H9 (cell line): ENCODE measurements at regions not wholly inside any gene's neighbourhood (a gene's known extent, or its start where the extent isn't known, plus 50 kb on each side); places are given as distances from the start of the nearest gene placed in this dataset.

Source experiments
- DNase-seq: peaks from one replicate; pipeline ENCODE4 v3.0.0-alpha.2; 2017
- H2AFZ ChIP-seq: one replicate; pipeline ENCODE4 v1.6.1; 2013; ENCODE audit warnings: mild to moderate bottlenecking, low read length, control low read depth, moderate library complexity
- H2AK5ac ChIP-seq: 2 replicates; pipeline ENCODE4 v1.6.1; 2013; ENCODE audit warnings: low read length, control low read depth, mixed read lengths; ENCODE audit not compliant: insufficient read length
- H2BK120ac ChIP-seq: one replicate; pipeline ENCODE4 v1.6.1; 2013; ENCODE audit warnings: low read depth, mild to moderate bottlenecking, low read length, control low read depth, inconsistent platforms; ENCODE audit not compliant: poor library complexity, severe bottlenecking
- H2BK12ac ChIP-seq: 2 replicates; pipeline ENCODE4 v1.6.1; 2013; ENCODE audit warnings: low read length, control low read depth, mixed read lengths, low read depth; ENCODE audit not compliant: insufficient read length
- H2BK15ac ChIP-seq: 2 replicates; pipeline ENCODE4 v1.6.1; 2013; ENCODE audit warnings: low read depth, low read length, control low read depth
- H2BK20ac ChIP-seq: one replicate; pipeline ENCODE4 v1.6.1; 2013; ENCODE audit warnings: low read depth, mild to moderate bottlenecking, low read length, control low read depth, inconsistent platforms; ENCODE audit not compliant: poor library complexity, severe bottlenecking
- H2BK5ac ChIP-seq: 2 replicates; pipeline ENCODE4 v1.6.1; 2013; ENCODE audit warnings: low read length, control low read depth, mixed read lengths; ENCODE audit not compliant: insufficient read length
- H3K14ac ChIP-seq: 2 replicates; pipeline ENCODE4 v1.6.1; 2013; ENCODE audit warnings: low read length, control low read depth; ENCODE audit not compliant: insufficient read depth
- H3K18ac ChIP-seq: 2 replicates; pipeline ENCODE4 v1.6.1; 2013; ENCODE audit warnings: low read depth, mild to moderate bottlenecking, mixed read lengths, low read length, control low read depth; ENCODE audit not compliant: insufficient read length
- H3K23ac ChIP-seq: 2 replicates; pipeline ENCODE4 v1.6.1; 2013; ENCODE audit warnings: low read length, control low read depth, mixed read lengths, low read depth; ENCODE audit not compliant: insufficient read length
- H3K23me2 ChIP-seq: 2 replicates; pipeline ENCODE4 v1.6.1; 2013; ENCODE audit warnings: low read depth, mild to moderate bottlenecking, mixed read lengths, low read length, control low read depth; ENCODE audit not compliant: insufficient read length, poor library complexity, severe bottlenecking
- H3K27ac ChIP-seq: 2 replicates; pipeline ENCODE4 v1.5.1; 2013; ENCODE audit warnings: low read length, control low read depth, mixed read lengths, low read depth; ENCODE audit not compliant: insufficient read length
- H3K27me3 ChIP-seq: 2 replicates; pipeline ENCODE4 v1.6.1; 2013; ENCODE audit warnings: low read length, control low read depth, inconsistent platforms; ENCODE audit not compliant: insufficient read depth
- H3K4ac ChIP-seq: 2 replicates; pipeline ENCODE4 v1.6.1; 2013; ENCODE audit warnings: low read depth, mild to moderate bottlenecking, control low read depth, inconsistent platforms, low read length, moderate library complexity
- H3K4me1 ChIP-seq: 2 replicates; pipeline ENCODE4 v1.6.1; 2013; ENCODE audit warnings: low read length, control low read depth, inconsistent platforms; ENCODE audit not compliant: insufficient read depth
- H3K4me2 ChIP-seq: 2 replicates; pipeline ENCODE4 v1.6.1; 2013; ENCODE audit warnings: low read length, control low read depth, mixed read lengths; ENCODE audit not compliant: insufficient read length, insufficient read depth
- H3K56ac ChIP-seq: 2 replicates; pipeline ENCODE4 v1.6.1; 2013; ENCODE audit warnings: low read depth, mild to moderate bottlenecking, mixed read lengths, low read length, control low read depth; ENCODE audit not compliant: insufficient read length
- H3K79me1 ChIP-seq: 2 replicates; pipeline ENCODE4 v1.6.1; 2013; ENCODE audit warnings: low read depth, mild to moderate bottlenecking, moderate library complexity, low read length, control low read depth, inconsistent platforms; ENCODE audit not compliant: insufficient read depth, poor library complexity, severe bottlenecking
- H3K79me2 ChIP-seq: 2 replicates; pipeline ENCODE4 v1.6.1; 2013; ENCODE audit warnings: low read length, control low read depth, inconsistent platforms; ENCODE audit not compliant: insufficient read depth
- H3K9ac ChIP-seq: 2 replicates; pipeline ENCODE4 v1.6.1; 2013; ENCODE audit warnings: low read length, control low read depth, mixed read lengths; ENCODE audit not compliant: insufficient read length; ENCODE audit errors: extremely low read depth
- H3K9me3 ChIP-seq: one replicate; pipeline ENCODE4 v1.6.1; 2013; ENCODE audit warnings: low read depth, low read length, inconsistent platforms; ENCODE audit not compliant: control insufficient read depth
- H3T11ph ChIP-seq: one replicate; pipeline ENCODE4 v1.6.1; 2013; ENCODE audit warnings: mild to moderate bottlenecking, low read length, control low read depth, inconsistent platforms
- H4K20me1 ChIP-seq: one replicate; pipeline ENCODE4 v1.6.1; 2013; ENCODE audit not compliant: control insufficient read depth, insufficient read length, insufficient read depth
- H4K5ac ChIP-seq: 2 replicates; pipeline ENCODE4 v1.6.1; 2013; ENCODE audit warnings: low read depth, mild to moderate bottlenecking, mixed read lengths, low read length, control low read depth; ENCODE audit not compliant: insufficient read length
- H4K8ac ChIP-seq: replicated peaks from 2 replicates; pipeline ENCODE4 v1.6.1; 2013; ENCODE audit warnings: low read length, control low read depth, mixed read lengths, low read depth; ENCODE audit not compliant: insufficient read length
- H4K91ac ChIP-seq: 2 replicates; pipeline ENCODE4 v1.6.1; 2013; ENCODE audit warnings: low read depth, mild to moderate bottlenecking, moderate library complexity, mixed read lengths, low read length, control low read depth; ENCODE audit not compliant: insufficient read length
- H3K27ac Mint-ChIP-seq, 3 experiments: 2 replicates in 2 of 3; 3 replicates in 1 of 3; pipeline ENCODE4 v1.8.0; 2020 to 2021; ENCODE audit warnings: mixed read lengths in 3 of 3, mild to moderate bottlenecking in 1 of 3, moderate library complexity in 1 of 3
- H3K27me3 Mint-ChIP-seq: 2 replicates; pipeline ENCODE4 v1.8.0; 2021; ENCODE audit warnings: low read depth, mild to moderate bottlenecking, moderate library complexity, mixed read lengths
- H3K36me3 Mint-ChIP-seq, 3 experiments: 2 replicates in 2 of 3; 3 replicates in 1 of 3; pipeline ENCODE4 v1.8.0; 2020 to 2021; ENCODE audit warnings: low read depth in 3 of 3, mixed read lengths in 3 of 3; ENCODE audit not compliant: insufficient read depth in 1 of 3
- H3K4me1 Mint-ChIP-seq, 2 experiments: 2 replicates each; pipeline ENCODE4 v1.8.0; 2020; ENCODE audit warnings: mixed read lengths in 2 of 2
- H3K4me3 Mint-ChIP-seq, 2 experiments: 2 replicates in 1 of 2; 3 replicates in 1 of 2; pipeline ENCODE4 v1.8.0; 2020 to 2021; ENCODE audit warnings: mild to moderate bottlenecking in 2 of 2, mixed read lengths in 2 of 2, moderate library complexity in 1 of 2
- H3K9me3 Mint-ChIP-seq, 2 experiments: 2 replicates in 1 of 2; 3 replicates in 1 of 2; pipeline ENCODE4 v1.8.0; 2020; ENCODE audit warnings: mild to moderate bottlenecking in 2 of 2, mixed read lengths in 2 of 2, moderate library complexity in 1 of 2
- CTCF ChIP-seq: fragments of 200-600 bp; sonication (generic); conservative IDR thresholded peaks from 3 replicates; pipeline ENCODE4 v1.8.0; 2021; ENCODE audit warnings: antibody characterized with exemption, mild to moderate bottlenecking
- WGBS: extraction: QIAGEN DNeasy Blood & Tissue Kit; methylation state at CpG from one replicate; pipeline ENCODE4 v1.1.7; 2013; ENCODE audit warnings: missing lambda C conversion rate, low lambda C conversion rate, mixed read lengths; ENCODE audit not compliant: insufficient read length; ENCODE audit errors: extremely low coverage; 5-methylcytosine and 5-hydroxymethylcytosine counted together

- no peak overlapping the region for H3K27ac Mint-ChIP-seq
- Histone ChIP-seq H3K79me1 (no peaks in the 10 kb centered on the region), H2BK12ac (no peak overlapping the region), H4K20me1 (no peaks in the 10 kb centered on the region), H2AFZ (no peak overlapping the region), H2BK5ac (no peak overlapping the region), H3T11ph (no peak overlapping the region), H3K56ac (no peak overlapping the region), H3K9me3 (no peaks in the 10 kb centered on the region), H3K23ac (no peak overlapping the region), H3K9ac (no peak overlapping the region), H3K23me2 (no peaks in the 10 kb centered on the region), H3K14ac (no peak overlapping the region), H2BK120ac (no peak overlapping the region), H4K8ac (no peak overlapping the region), H4K91ac (no peak overlapping the region), H3K18ac (no peak overlapping the region), H3K4ac (no peak overlapping the region), H4K5ac (no peak overlapping the region), H3K4me2 (no peak overlapping the region), H3K27ac (no peak overlapping the region), H3K27me3 (no peaks in the 10 kb centered on the region), H2BK20ac (no peak overlapping the region), H2BK15ac (no peak overlapping the region), H3K4me1 (no peaks in the 10 kb centered on the region), H3K79me2 (no peaks in the 10 kb centered on the region), H2AK5ac (no peak overlapping the region)
- H3K27me3 Mint-ChIP-seq, result no peaks in the 10 kb centered on the region
- TF ChIP-seq CTCF, result no peak
- peaks cover 2 to 6% of the 10 kb centered on the region in 2 experiments; a peak in 2 of 5 replicates for H3K9me3 Mint-ChIP-seq
- H3K4me3 Mint-ChIP-seq, result no peak overlapping the region
- H3K4me1 Mint-ChIP-seq, result no peaks in the 10 kb centered on the region
- WGBS, result no CpG with 5 or more reads among the region's 1 CpG
- H3K36me3 Mint-ChIP-seq, result no peaks in the 10 kb centered on the region; a peak in 1 of 7 replicates
- DNase-seq, result no peak
Measured at GRCh38 chr12:88855301-88855700, 275.0 kb upstream of the KITLG start.
